ENCODE measurements at regions not wholly inside any gene's neighbourhood (a gene's known extent, or its start where the extent isn't known, plus 50 kb on each side); places are given as distances from the start of the nearest gene placed in this dataset.

- no peak overlapping the region for H3K27ac ChIP-seq (ENCODE audit: low read length in 2 of 2)
- ATAC-seq (ENCODE audit: low read depth) (no peak), DNase-seq (no peak)
- no peak overlapping the region for H3K4me3 Mint-ChIP-seq
- H3K36me3 ChIP-seq (replicated peaks in 1 of 2; ENCODE audit: control extremely low read depth in 1 of 2, control insufficient read depth in 1 of 2, extremely low read depth in 1 of 2, insufficient read depth in 2 of 2, low read length in 1 of 2): no peaks in the 10 kb centered on the region
- no peaks in the 10 kb centered on the region for H3K79me2 ChIP-seq (ENCODE audit: control insufficient read depth, insufficient read depth, low read length)
- peaks cover 4% of the 10 kb centered on the region for H3K9me3 Mint-ChIP-seq (ENCODE audit: insufficient read depth)
- H3K4me1 Mint-ChIP-seq: no peaks in the 10 kb centered on the region
- H3K4me3 ChIP-seq (ENCODE audit: control extremely low read depth in 1 of 5, extremely low read depth in 1 of 5, insufficient read depth in 1 of 5, low read depth in 2 of 5, low read length in 4 of 5): no peak overlapping the region
- intact Hi-C loops (cut with micrococcal nuclease): no loop called here
- no peak overlapping the region for H3K4me2 ChIP-seq (replicated peaks; ENCODE audit: low read depth, low read length, poor library complexity, severe bottlenecking)
- no peaks in the 10 kb centered on the region for H3K27me3 ChIP-seq (replicated peaks in 1 of 4; ENCODE audit: control extremely low read depth in 1 of 4, control insufficient read depth in 3 of 4, insufficient read depth in 4 of 4, low read length in 3 of 4)
- ChIA-PET CTCF (no interaction called here), POLR2A (no interaction called here)
- H3K27ac Mint-ChIP-seq: no peak overlapping the region
- H4K20me1 ChIP-seq (ENCODE audit: control insufficient read depth, insufficient read depth, low read length, poor library complexity, severe bottlenecking): no peaks in the 10 kb centered on the region
- H2AFZ ChIP-seq (ENCODE audit: insufficient read depth, low read depth, low read length, poor library complexity, severe bottlenecking): no peak overlapping the region
- peaks cover 11% of the 10 kb centered on the region for H3K27me3 Mint-ChIP-seq
- H3K9me3 ChIP-seq (ENCODE audit: control extremely low read depth in 1 of 3, control insufficient read depth in 2 of 3, insufficient read depth in 1 of 3, low read length in 2 of 3): no peaks in the 10 kb centered on the region
- no peak overlapping the region for H3K9ac ChIP-seq (ENCODE audit: low read length)
- TF ChIP-seq EZH2 (IDR thresholded peaks at IDR 0.05; ENCODE audit: borderline replicate concordance, insufficient read depth, low read depth, low read length, poor library complexity, severe bottlenecking): no peak
- no peak for TF ChIP-seq CTCF (IDR thresholded peaks at IDR 0.05)
- no peaks in the 10 kb centered on the region for H3K4me1 ChIP-seq (ENCODE audit: control insufficient read depth in 2 of 2, insufficient read depth in 2 of 2, low read length in 2 of 2)
These were observed 127.9 kb upstream of the ACVR2A start for GRCh38 chr2:147716906-147717305.

- no peak overlapping the region for H3K4me3 ChIP-seq (ENCODE audit: control extremely low read depth in 1 of 5, extremely low read depth in 1 of 5, insufficient read depth in 1 of 5, low read depth in 2 of 5, low read length in 4 of 5)
- no peaks in the 10 kb centered on the region for H3K4me1 Mint-ChIP-seq
- no peak overlapping the region for H3K4me2 ChIP-seq (replicated peaks; ENCODE audit: low read depth, low read length, poor library complexity, severe bottlenecking)
- intact Hi-C loops (cut with micrococcal nuclease): no loop called here
- no peak overlapping the region for H2AFZ ChIP-seq (ENCODE audit: insufficient read depth, low read depth, low read length, poor library complexity, severe bottlenecking)
- no peak overlapping the region for H3K9ac ChIP-seq (ENCODE audit: low read length)
- no peak overlapping the region for H3K27ac ChIP-seq (ENCODE audit: low read length in 2 of 2)
- ATAC-seq (ENCODE audit: low read depth) (no peak), DNase-seq (no peak)
- no peaks in the 10 kb centered on the region for H3K9me3 ChIP-seq (ENCODE audit: control extremely low read depth in 1 of 3, control insufficient read depth in 2 of 3, insufficient read depth in 1 of 3, low read length in 2 of 3)
- H3K27ac Mint-ChIP-seq: no peak overlapping the region
- peaks cover 11% of the 10 kb centered on the region for H3K27me3 Mint-ChIP-seq
- peaks cover 4% of the 10 kb centered on the region for H3K9me3 Mint-ChIP-seq (ENCODE audit: insufficient read depth)
- H4K20me1 ChIP-seq (ENCODE audit: control insufficient read depth, insufficient read depth, low read length, poor library complexity, severe bottlenecking): no peaks in the 10 kb centered on the region
- ChIA-PET CTCF (no interaction called here), POLR2A (no interaction called here)
- H3K79me2 ChIP-seq (ENCODE audit: control insufficient read depth, insufficient read depth, low read length): no peaks in the 10 kb centered on the region
- no peak for TF ChIP-seq CTCF (IDR thresholded peaks at IDR 0.05)
- no peak for TF ChIP-seq EZH2 (IDR thresholded peaks at IDR 0.05; ENCODE audit: borderline replicate concordance, insufficient read depth, low read depth, low read length, poor library complexity, severe bottlenecking)
- H3K27me3 ChIP-seq (replicated peaks in 1 of 4; ENCODE audit: control extremely low read depth in 1 of 4, control insufficient read depth in 3 of 4, insufficient read depth in 4 of 4, low read length in 3 of 4): peaks cover 0 to 6% (median 0%) of the 10 kb centered on the region in 4 experiments
- H3K4me3 Mint-ChIP-seq: no peak overlapping the region
- H3K4me1 ChIP-seq (ENCODE audit: control insufficient read depth in 2 of 2, insufficient read depth in 2 of 2, low read length in 2 of 2): no peaks in the 10 kb centered on the region
- H3K36me3 ChIP-seq (replicated peaks in 1 of 2; ENCODE audit: control extremely low read depth in 1 of 2, control insufficient read depth in 1 of 2, extremely low read depth in 1 of 2, insufficient read depth in 2 of 2, low read length in 1 of 2): no peaks in the 10 kb centered on the region
These were observed 129.0 kb upstream of the ACVR2A start for GRCh38 chr2:147715807-147716206.
